BJ (cell line): ENCODE measurements at regions not wholly inside any gene's neighbourhood (a gene's known extent, or its start where the extent isn't known, plus 50 kb on each side); places are given as distances from the start of the nearest gene placed in this dataset.

Source experiments
- CTCF ChIA-PET: fragments of 350-600 bp; formaldehyde crosslinking; extraction: SDS; loops from one replicate; lab custom pipeline; 2021; ENCODE audit warnings: antibody characterized with exemption, inconsistent platforms; lab: Yijun Ruan, JAX
- POLR2A ChIA-PET: fragments of 300-600 bp; sonication (Branson Sonifier 250); formaldehyde crosslinking; extraction: SDS; loops from one replicate; lab custom pipeline; 2021; ENCODE audit warnings: antibody characterized with exemption; lab: Charles Lee
- DNase-seq: peaks from one replicate; pipeline ENCODE4 v3.0.0-alpha.2; 2011; ENCODE audit warnings: low read depth
- H3K27me3 ChIP-seq: 2 replicates; pipeline ENCODE4 v1.6.0; 2011; ENCODE audit warnings: low read length; ENCODE audit not compliant: control insufficient read depth, insufficient read depth
- H3K36me3 ChIP-seq: 2 replicates; pipeline ENCODE4 v1.5.1; 2011; ENCODE audit warnings: low read length; ENCODE audit not compliant: control insufficient read depth, insufficient read depth
- H3K4me3 ChIP-seq: 2 replicates; pipeline ENCODE4 v1.5.1; 2011; ENCODE audit warnings: low read depth, mild to moderate bottlenecking, control low read depth, low read length
- TF ChIP-seq, protein P1 (sequence below): IDR thresholded peaks from 2 replicates; pipeline ENCODE4 v1.5.1; 2011; ENCODE audit warnings: low read depth, mild to moderate bottlenecking, control low read depth, inconsistent platforms, low read length, moderate library complexity; ENCODE audit not compliant: insufficient read depth

DNA sequence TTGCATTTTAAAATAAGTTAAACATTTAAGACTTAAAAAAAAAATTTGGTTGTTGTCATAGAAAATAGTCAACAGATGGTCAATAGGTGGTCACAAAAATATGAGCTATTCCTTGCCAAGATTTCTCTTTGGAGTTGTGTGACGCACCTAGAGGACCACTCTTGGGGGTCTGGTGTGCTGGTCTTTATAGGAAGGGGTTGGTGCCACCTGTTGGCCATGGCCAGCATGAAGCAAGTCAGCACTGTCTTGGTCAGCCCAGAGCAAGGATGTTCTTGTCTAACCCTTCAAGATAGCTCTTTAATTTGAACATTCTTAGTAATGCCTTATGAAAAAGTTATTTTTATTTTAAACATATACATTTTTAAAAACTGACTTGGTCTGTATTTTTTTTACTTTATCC is 267.9 kb upstream of the CNTNAP2 start:
- Histone ChIP-seq H3K27me3 (no peaks in the 10 kb centered on the region), H3K36me3 (no peaks in the 10 kb centered on the region), H3K4me3 (no peak overlapping the region)
- no peak for DNase-seq
- CTCF ChIA-PET: no interaction called here
- POLR2A ChIA-PET: no interaction called here
- TF ChIP-seq, protein P1, sequence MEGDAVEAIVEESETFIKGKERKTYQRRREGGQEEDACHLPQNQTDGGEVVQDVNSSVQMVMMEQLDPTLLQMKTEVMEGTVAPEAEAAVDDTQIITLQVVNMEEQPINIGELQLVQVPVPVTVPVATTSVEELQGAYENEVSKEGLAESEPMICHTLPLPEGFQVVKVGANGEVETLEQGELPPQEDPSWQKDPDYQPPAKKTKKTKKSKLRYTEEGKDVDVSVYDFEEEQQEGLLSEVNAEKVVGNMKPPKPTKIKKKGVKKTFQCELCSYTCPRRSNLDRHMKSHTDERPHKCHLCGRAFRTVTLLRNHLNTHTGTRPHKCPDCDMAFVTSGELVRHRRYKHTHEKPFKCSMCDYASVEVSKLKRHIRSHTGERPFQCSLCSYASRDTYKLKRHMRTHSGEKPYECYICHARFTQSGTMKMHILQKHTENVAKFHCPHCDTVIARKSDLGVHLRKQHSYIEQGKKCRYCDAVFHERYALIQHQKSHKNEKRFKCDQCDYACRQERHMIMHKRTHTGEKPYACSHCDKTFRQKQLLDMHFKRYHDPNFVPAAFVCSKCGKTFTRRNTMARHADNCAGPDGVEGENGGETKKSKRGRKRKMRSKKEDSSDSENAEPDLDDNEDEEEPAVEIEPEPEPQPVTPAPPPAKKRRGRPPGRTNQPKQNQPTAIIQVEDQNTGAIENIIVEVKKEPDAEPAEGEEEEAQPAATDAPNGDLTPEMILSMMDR: no peak

DNA sequence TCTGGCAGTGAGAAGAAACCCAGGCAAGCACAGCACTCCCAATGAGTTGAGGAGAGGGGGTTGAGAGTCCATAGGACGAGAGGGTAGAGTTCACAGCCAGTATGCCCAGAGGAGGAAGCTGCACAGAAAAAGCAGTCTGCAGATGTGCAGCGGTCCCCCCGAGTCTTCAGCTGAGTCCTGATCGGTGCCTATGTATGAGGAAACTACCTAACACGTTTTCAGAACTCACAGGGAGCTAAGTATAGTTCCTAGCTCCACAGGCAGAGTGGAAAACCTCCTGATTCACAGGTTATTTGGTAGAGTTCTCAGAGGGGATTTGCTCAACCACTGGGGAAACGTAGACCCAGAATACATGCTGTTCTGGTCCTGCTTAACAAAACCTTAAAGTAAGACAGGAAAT is 271.3 kb upstream of the CNTNAP2 start:
- Histone ChIP-seq H3K27me3 (no peaks in the 10 kb centered on the region), H3K36me3 (no peaks in the 10 kb centered on the region), H3K4me3 (no peak overlapping the region)
- CTCF ChIA-PET: no interaction called here
- POLR2A ChIA-PET: no interaction called here
- no peak for DNase-seq
- TF ChIP-seq, protein P1: no peak

DNA sequence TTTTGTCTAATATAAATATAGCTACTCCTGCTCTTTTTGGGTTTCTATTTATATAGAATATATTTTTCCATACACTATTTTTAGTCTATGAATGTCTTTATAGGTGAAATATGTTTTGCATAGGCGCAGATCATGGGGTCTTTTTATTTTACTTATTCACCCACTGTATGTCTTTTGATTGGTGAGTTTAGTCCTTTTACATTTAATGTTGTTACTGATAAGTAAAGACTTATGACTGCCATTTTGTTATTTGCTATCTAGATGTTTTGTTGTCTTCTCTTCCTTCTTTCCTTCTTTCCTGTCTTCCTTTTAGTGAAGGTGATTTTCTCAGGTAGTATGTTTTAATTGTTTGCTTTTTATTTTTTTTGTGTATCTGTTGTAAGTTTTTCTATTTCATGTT is 276.8 kb upstream of the CNTNAP2 start:
- CTCF ChIA-PET: no interaction called here
- TF ChIP-seq, protein P1: no peak
- no peaks in the 10 kb centered on the region for H3K27me3 ChIP-seq
- no peaks in the 10 kb centered on the region for H3K36me3 ChIP-seq
- POLR2A ChIA-PET: no interaction called here
- DNase-seq: no peak
- no peak overlapping the region for H3K4me3 ChIP-seq

DNA sequence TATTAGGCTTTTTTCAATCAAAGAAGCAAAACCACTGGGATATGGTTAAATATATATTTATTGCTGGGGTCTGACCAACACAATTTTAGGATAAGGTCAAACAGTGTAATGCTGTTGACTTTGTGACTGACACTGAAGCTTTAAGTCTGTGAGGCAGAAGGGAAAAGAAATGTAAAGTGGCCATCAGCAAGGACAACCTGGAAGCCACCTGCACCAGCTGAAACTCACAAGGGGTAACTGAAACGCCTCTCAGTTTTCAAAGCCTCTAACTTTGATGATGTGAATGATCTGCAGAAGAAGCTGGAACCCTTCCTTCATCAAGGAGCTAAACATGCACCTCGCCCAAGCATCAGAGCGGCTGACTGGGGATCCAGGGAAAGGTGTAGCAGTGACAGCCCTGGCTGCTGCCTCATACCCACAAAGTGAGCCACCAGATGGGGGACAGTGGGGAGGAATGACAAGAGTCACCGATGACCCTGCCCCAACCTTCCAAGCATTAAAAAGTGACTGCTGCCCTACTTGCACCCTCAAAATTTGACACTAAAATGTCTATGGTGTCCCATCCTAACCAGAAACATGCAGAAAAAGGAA is 284.9 kb upstream of the CNTNAP2 start:
- Histone ChIP-seq H3K27me3 (no peaks in the 10 kb centered on the region), H3K4me3 (no peak overlapping the region), H3K36me3 (no peaks in the 10 kb centered on the region)
- DNase-seq: no peak
- TF ChIP-seq, protein P1: no peak
- POLR2A ChIA-PET: no interaction called here
- CTCF ChIA-PET: no interaction called here

DNA sequence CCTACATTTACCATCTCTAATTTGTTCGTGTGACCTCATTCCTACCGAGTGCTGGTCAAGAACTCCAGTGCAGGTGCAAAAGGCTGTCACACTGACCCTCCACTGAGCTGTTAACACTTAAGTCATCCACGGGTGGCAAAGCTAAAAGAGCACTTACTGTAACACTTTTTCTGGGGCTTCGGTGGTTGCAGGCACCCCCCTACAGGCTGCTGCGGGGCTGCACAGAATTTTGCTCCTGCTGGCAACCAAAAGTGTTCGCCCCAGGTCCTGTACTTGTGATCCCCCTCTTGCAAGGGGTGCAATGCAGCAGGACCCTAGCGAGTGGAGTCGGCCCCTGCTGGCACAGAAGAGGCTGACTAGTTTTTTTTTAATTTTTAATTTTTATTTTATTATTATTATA is 298.9 kb upstream of the CNTNAP2 start:
- POLR2A ChIA-PET: no interaction called here

More for the DNA sequence above, 298.9 kb upstream of the CNTNAP2 start:
- Histone ChIP-seq H3K36me3 (no peaks in the 10 kb centered on the region), H3K4me3 (no peak overlapping the region), H3K27me3 (no peaks in the 10 kb centered on the region)
- CTCF ChIA-PET: interaction anchor here (0.7 kb wide), 1 partner anchor 82 kb away, joined by 3 read pairs; no protein-coding TSS in a partner anchor
- no peak for DNase-seq
- TF ChIP-seq, protein P1: no peak
